Neural cell (in vitro differentiated cells): ENCODE measurements at regions not wholly inside any gene's neighbourhood (a gene's known extent, or its start where the extent isn't known, plus 50 kb on each side); places are given as distances from the start of the nearest gene placed in this dataset.

ENCODE experiments used
- H2AFZ ChIP-seq: fragments of 200-600, 300-800 bp; sonication (generic), shearing (Covaris generic); 2 replicates; pipeline ENCODE4 v1.6.0; 2014; ENCODE audit warnings: low read depth, mild to moderate bottlenecking, antibody characterized with exemption, low read length, moderate library complexity
- H3F3A ChIP-seq: fragments of 200-600 bp; shearing (Covaris generic); 2 replicates; pipeline ENCODE4 v1.6.1; 2016; ENCODE audit warnings: mild to moderate bottlenecking, moderate library complexity, mixed read lengths, antibody characterized with exemption, low read length; ENCODE audit not compliant: insufficient read depth, poor library complexity, severe bottlenecking
- H3K27ac ChIP-seq: fragments of 200-600, 300-800 bp; sonication (generic), shearing (Covaris generic); 2 replicates; pipeline ENCODE4 v1.5.1; 2014; ENCODE audit warnings: mild to moderate bottlenecking, low read length, moderate library complexity
- H3K27me3 ChIP-seq: fragments of 300-800, 200-600 bp; sonication (generic), shearing (Covaris generic); 2 replicates; pipeline ENCODE4 v1.6.0; 2014; ENCODE audit warnings: mild to moderate bottlenecking, low read depth, low read length, moderate library complexity; ENCODE audit not compliant: insufficient read depth
- H3K36me3 ChIP-seq: fragments of 300-800, 200-600 bp; sonication (generic), shearing (Covaris generic); 2 replicates; pipeline ENCODE4 v1.5.1; 2014; ENCODE audit warnings: mild to moderate bottlenecking, antibody characterized with exemption, low read length, moderate library complexity; ENCODE audit not compliant: insufficient read depth
- H3K4me2 ChIP-seq: fragments of 300-800, 200-600 bp; sonication (generic), shearing (Covaris generic); 2 replicates; pipeline ENCODE4 v1.6.0; 2014; ENCODE audit warnings: mild to moderate bottlenecking, low read length
- H3K4me3 ChIP-seq: fragments of 300-800, 200-600 bp; sonication (generic), shearing (Covaris generic); 2 replicates; pipeline ENCODE4 v1.5.1; 2014; ENCODE audit warnings: mild to moderate bottlenecking, low read length, moderate library complexity
- H3K79me2 ChIP-seq: fragments of 200-600 bp; shearing (Covaris generic); replicated peaks from 2 replicates; pipeline ENCODE4 v1.6.0; 2014; ENCODE audit warnings: mild to moderate bottlenecking, low read length, moderate library complexity; ENCODE audit not compliant: insufficient read depth
- H3K9ac ChIP-seq: fragments of 300-800, 200-600 bp; sonication (generic), shearing (Covaris generic); 2 replicates; pipeline ENCODE4 v1.6.1; 2016; ENCODE audit warnings: mild to moderate bottlenecking, low read length, mixed read lengths
- H3K9me2 ChIP-seq: fragments of 200-600 bp; shearing (Covaris generic); 2 replicates; pipeline ENCODE4 v1.6.1; 2016; ENCODE audit warnings: mild to moderate bottlenecking, low read length, mixed read lengths; ENCODE audit not compliant: insufficient read depth
- H3K9me3 ChIP-seq: fragments of 200-600, 300-800 bp; sonication (generic), shearing (Covaris generic); 2 replicates; pipeline ENCODE4 v1.6.1; 2016; ENCODE audit warnings: mild to moderate bottlenecking, mixed run types, low read length, moderate library complexity, mixed read lengths
- H4K20me1 ChIP-seq: fragments of 200-600 bp; shearing (Covaris generic); 2 replicates; pipeline ENCODE4 v1.6.1; 2016; ENCODE audit warnings: mild to moderate bottlenecking, mixed run types; ENCODE audit not compliant: insufficient read depth
- EP300 ChIP-seq: fragments of 450-650 bp; conservative IDR thresholded peaks from 2 replicates; pipeline ENCODE4 v1.6.1; 2014; ENCODE audit warnings: antibody characterized with exemption, mild to moderate bottlenecking, moderate library complexity; ENCODE audit not compliant: poor library complexity, severe bottlenecking
- EZH2 ChIP-seq: fragments of 200-600, 300-800 bp; shearing (Covaris generic), sonication (generic); IDR thresholded peaks from 2 replicates; pipeline ENCODE4 v1.6.1; 2014; ENCODE audit warnings: antibody characterized with exemption, low read length, borderline replicate concordance, mild to moderate bottlenecking; ENCODE audit not compliant: insufficient read depth, poor library complexity, severe bottlenecking
- MXI1 ChIP-seq: fragments of 450-650 bp; conservative IDR thresholded peaks from 2 replicates; pipeline ENCODE4 v1.6.1; 2014; ENCODE audit warnings: antibody characterized with exemption, mild to moderate bottlenecking; ENCODE audit not compliant: poor library complexity, severe bottlenecking
- POLR2AphosphoS5 ChIP-seq: IDR thresholded peaks from 2 replicates; pipeline ENCODE4 v1.6.1; 2012
- RAD21 ChIP-seq: fragments of 450-650 bp; conservative IDR thresholded peaks from 2 replicates; pipeline ENCODE4 v1.6.1; 2014; ENCODE audit warnings: antibody characterized with exemption, mild to moderate bottlenecking, moderate library complexity
- SMC3 ChIP-seq: fragments of 450-650 bp; conservative IDR thresholded peaks from 2 replicates; pipeline ENCODE4 v1.6.1; 2014; ENCODE audit warnings: antibody characterized with exemption, mild to moderate bottlenecking, moderate library complexity; ENCODE audit not compliant: poor library complexity
- TAF1 ChIP-seq: IDR thresholded peaks from 2 replicates; pipeline ENCODE4 v1.6.1; 2012; ENCODE audit warnings: low read depth
- TF ChIP-seq, protein P1 (sequence below): IDR thresholded peaks from 2 replicates; pipeline ENCODE4 v1.6.1; 2012; ENCODE audit warnings: borderline replicate concordance
- TF ChIP-seq, protein P2 (sequence below): fragments of 450-650 bp; IDR thresholded peaks from 2 replicates; pipeline ENCODE4 v1.5.1; 2014; ENCODE audit warnings: antibody characterized with exemption, mild to moderate bottlenecking, moderate library complexity; ENCODE audit not compliant: poor library complexity, severe bottlenecking

DNA sequence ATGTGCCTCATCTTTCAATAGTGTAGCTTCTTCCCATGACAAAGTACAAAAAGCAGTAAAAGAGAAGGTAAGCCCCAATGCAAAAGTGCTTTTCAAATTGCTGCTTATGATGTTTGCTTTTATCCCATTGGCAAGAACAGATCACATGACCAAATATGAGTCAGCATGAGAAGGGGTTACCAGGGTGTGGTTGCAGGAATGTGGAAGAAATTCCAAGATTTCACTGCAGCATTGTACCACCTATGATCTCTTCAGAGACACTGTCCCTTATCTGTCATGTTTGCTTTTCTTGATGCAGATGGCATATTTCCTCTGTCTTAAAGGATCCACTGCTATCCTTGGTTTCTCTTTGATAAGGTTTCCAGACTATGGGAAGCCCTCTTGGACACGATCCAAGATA lies 1006.9 kb upstream of the PRMT6 start:
- Histone ChIP-seq H3K36me3 (no peaks in the 10 kb centered on the region), H3K27ac (no peak overlapping the region), H3K4me3 (no peak overlapping the region), H3K9me2 (no peaks in the 10 kb centered on the region), H3K27me3 (no peaks in the 10 kb centered on the region), H4K20me1 (no peaks in the 10 kb centered on the region), H3F3A (no peaks in the 10 kb centered on the region), H3K9me3 (no peaks in the 10 kb centered on the region), H3K9ac (no peak overlapping the region), H3K79me2 (no peaks in the 10 kb centered on the region), H3K4me2 (no peak overlapping the region), H2AFZ (no peak overlapping the region)
- TF ChIP-seq TAF1 (no peak), RAD21 (no peak), EP300 (no peak), POLR2AphosphoS5 (no peak)
- TF ChIP-seq, protein P1, sequence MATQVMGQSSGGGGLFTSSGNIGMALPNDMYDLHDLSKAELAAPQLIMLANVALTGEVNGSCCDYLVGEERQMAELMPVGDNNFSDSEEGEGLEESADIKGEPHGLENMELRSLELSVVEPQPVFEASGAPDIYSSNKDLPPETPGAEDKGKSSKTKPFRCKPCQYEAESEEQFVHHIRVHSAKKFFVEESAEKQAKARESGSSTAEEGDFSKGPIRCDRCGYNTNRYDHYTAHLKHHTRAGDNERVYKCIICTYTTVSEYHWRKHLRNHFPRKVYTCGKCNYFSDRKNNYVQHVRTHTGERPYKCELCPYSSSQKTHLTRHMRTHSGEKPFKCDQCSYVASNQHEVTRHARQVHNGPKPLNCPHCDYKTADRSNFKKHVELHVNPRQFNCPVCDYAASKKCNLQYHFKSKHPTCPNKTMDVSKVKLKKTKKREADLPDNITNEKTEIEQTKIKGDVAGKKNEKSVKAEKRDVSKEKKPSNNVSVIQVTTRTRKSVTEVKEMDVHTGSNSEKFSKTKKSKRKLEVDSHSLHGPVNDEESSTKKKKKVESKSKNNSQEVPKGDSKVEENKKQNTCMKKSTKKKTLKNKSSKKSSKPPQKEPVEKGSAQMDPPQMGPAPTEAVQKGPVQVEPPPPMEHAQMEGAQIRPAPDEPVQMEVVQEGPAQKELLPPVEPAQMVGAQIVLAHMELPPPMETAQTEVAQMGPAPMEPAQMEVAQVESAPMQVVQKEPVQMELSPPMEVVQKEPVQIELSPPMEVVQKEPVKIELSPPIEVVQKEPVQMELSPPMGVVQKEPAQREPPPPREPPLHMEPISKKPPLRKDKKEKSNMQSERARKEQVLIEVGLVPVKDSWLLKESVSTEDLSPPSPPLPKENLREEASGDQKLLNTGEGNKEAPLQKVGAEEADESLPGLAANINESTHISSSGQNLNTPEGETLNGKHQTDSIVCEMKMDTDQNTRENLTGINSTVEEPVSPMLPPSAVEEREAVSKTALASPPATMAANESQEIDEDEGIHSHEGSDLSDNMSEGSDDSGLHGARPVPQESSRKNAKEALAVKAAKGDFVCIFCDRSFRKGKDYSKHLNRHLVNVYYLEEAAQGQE = no peak
- TF ChIP-seq, protein P2, sequence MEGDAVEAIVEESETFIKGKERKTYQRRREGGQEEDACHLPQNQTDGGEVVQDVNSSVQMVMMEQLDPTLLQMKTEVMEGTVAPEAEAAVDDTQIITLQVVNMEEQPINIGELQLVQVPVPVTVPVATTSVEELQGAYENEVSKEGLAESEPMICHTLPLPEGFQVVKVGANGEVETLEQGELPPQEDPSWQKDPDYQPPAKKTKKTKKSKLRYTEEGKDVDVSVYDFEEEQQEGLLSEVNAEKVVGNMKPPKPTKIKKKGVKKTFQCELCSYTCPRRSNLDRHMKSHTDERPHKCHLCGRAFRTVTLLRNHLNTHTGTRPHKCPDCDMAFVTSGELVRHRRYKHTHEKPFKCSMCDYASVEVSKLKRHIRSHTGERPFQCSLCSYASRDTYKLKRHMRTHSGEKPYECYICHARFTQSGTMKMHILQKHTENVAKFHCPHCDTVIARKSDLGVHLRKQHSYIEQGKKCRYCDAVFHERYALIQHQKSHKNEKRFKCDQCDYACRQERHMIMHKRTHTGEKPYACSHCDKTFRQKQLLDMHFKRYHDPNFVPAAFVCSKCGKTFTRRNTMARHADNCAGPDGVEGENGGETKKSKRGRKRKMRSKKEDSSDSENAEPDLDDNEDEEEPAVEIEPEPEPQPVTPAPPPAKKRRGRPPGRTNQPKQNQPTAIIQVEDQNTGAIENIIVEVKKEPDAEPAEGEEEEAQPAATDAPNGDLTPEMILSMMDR = no peak

DNA sequence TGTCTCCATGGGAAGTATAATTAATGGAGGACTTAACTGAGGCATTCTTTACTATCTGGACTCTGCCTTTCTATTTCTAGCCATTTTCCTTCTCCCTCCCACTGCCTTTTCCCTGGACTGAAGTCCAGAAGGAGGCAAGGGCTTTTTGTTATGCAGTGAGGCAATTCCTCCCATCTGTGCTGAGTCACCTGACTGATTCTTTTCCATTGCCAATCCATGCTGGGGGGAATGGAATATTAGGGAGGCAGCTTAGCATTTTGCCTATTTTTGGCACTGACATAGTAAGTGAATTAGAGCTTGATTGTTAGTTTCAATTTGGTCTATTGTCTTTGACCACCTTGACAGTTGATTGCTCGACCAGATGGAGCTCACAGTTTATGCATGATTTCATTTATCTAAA lies 1000.6 kb upstream of the PRMT6 start:
- H4K20me1 ChIP-seq = no peaks in the 10 kb centered on the region
- no peaks in the 10 kb centered on the region for H3K9me2 ChIP-seq
- H3K9ac ChIP-seq = no peak overlapping the region
- no peaks in the 10 kb centered on the region for H3K36me3 ChIP-seq
- TF ChIP-seq RAD21 (no peak), EZH2 (no peak), POLR2AphosphoS5 (no peak), MXI1 (no peak), EP300 (no peak), SMC3 (no peak), TAF1 (no peak)
- TF ChIP-seq, protein P2 = no peak
- TF ChIP-seq, protein P1 = no peak
- H3F3A ChIP-seq = no peaks in the 10 kb centered on the region
- no peaks in the 10 kb centered on the region for H3K9me3 ChIP-seq
- no peak overlapping the region for H2AFZ ChIP-seq
- no peak overlapping the region for H3K27ac ChIP-seq
- H3K27me3 ChIP-seq = no peaks in the 10 kb centered on the region
- H3K79me2 ChIP-seq = no peaks in the 10 kb centered on the region
- H3K4me2 ChIP-seq = no peak overlapping the region
- no peak overlapping the region for H3K4me3 ChIP-seq
